ENCODE measurements at regions not wholly inside any gene's neighbourhood (a gene's known extent, or its start where the extent isn't known, plus 50 kb on each side); places are given as distances from the start of the nearest gene placed in this dataset.
"Not testable (repeated sequence)": the region's sequence is repeated elsewhere in the genome, so short reads cannot be mapped to it uniquely, and the experiment has no call there.

DNA sequence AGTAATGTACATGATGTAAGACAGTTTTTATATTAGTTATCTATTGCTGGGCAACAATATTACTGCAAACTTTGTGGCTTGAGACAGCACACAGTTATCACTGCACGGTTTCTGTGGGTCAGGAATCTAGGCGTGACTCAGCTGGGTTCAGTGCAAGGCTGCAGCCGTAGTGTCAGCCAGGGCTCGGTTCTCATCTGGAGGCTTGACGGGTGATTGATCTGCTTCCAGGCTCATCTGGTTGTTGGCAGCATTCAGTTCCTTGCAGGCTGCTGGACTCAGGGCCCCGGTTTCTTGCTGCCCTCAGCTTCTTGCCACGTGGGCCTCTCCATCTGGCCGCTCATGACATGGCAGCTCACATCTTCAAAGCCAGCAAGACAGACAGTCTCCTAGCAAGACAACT, 197.7 kb upstream of the EEF2KMT start:
- TF ChIP-seq EZH2 (IDR thresholded peaks at IDR 0.05; ENCODE audit: borderline replicate concordance, low read depth, low read length, severe bottlenecking); POLR2AphosphoS5 (IDR thresholded peaks at IDR 0.05; ENCODE audit: insufficient read depth, low read depth, low read length): not testable (repeated sequence)
- TF ChIP-seq, protein P1, sequence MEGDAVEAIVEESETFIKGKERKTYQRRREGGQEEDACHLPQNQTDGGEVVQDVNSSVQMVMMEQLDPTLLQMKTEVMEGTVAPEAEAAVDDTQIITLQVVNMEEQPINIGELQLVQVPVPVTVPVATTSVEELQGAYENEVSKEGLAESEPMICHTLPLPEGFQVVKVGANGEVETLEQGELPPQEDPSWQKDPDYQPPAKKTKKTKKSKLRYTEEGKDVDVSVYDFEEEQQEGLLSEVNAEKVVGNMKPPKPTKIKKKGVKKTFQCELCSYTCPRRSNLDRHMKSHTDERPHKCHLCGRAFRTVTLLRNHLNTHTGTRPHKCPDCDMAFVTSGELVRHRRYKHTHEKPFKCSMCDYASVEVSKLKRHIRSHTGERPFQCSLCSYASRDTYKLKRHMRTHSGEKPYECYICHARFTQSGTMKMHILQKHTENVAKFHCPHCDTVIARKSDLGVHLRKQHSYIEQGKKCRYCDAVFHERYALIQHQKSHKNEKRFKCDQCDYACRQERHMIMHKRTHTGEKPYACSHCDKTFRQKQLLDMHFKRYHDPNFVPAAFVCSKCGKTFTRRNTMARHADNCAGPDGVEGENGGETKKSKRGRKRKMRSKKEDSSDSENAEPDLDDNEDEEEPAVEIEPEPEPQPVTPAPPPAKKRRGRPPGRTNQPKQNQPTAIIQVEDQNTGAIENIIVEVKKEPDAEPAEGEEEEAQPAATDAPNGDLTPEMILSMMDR (IDR thresholded peaks at IDR 0.05; ENCODE audit: extremely low read depth in 1 of 2, insufficient read depth in 1 of 2, low read depth in 1 of 2, low read length in 2 of 2), result not testable (repeated sequence)
